Activated T-helper 9 cell treated with anti-CD3 and anti-CD28 coated beads, Interleukin-2, amount 50 U/mL, for 16 hours (primary cell): ENCODE measurements at regions not wholly inside any gene's neighbourhood (a gene's known extent, or its start where the extent isn't known, plus 50 kb on each side); places are given as distances from the start of the nearest gene placed in this dataset.
"Not testable (repeated sequence)": the region's sequence is repeated elsewhere in the genome, so short reads cannot be mapped to it uniquely, and the experiment has no call there.

Experiments
- DNase-seq: peaks from one replicate; pipeline ENCODE4 v3.0.0-alpha.2; 2020; ENCODE audit warnings: low read depth

DNA sequence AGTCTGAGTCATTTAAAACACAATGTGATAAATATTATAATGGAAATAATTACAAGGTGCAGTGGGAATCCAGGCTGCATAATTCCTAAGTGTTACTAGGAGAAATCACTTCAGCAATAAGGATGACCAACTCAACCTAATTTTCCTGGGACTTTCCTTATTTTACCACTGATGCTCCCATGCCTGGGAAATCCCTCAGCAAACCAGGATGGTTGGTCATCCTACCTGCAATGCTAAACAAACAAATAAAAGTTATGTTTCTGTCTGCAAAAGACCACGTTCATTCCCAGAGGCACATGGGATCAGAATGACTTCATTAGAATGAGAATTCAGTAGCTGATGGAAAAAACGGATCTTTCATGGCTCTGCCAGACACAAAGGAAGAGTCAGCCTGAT lies 130.8 kb upstream of the RAP1B start:
- DNase-seq = no peak

DNA sequence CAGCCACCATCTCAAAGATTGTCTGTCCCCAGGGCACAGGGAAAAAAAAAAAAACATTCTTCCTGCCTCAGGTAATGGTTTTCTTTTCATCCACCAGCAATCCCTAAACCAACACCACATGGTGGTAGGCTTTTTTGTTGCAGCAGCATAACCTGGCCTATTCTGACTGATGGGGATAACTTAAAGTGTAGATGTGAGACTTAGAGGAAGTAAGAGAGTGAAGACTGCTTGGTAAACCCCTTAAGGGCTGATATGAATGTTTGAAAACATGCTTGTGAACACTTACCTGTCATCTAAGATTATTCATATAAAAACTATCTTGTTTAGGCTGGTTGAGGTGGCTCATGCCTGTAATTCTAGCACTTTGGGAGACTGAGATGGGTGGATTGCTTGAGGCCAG lies 130.2 kb upstream of the RAP1B start:
- DNase-seq = no peak

DNA sequence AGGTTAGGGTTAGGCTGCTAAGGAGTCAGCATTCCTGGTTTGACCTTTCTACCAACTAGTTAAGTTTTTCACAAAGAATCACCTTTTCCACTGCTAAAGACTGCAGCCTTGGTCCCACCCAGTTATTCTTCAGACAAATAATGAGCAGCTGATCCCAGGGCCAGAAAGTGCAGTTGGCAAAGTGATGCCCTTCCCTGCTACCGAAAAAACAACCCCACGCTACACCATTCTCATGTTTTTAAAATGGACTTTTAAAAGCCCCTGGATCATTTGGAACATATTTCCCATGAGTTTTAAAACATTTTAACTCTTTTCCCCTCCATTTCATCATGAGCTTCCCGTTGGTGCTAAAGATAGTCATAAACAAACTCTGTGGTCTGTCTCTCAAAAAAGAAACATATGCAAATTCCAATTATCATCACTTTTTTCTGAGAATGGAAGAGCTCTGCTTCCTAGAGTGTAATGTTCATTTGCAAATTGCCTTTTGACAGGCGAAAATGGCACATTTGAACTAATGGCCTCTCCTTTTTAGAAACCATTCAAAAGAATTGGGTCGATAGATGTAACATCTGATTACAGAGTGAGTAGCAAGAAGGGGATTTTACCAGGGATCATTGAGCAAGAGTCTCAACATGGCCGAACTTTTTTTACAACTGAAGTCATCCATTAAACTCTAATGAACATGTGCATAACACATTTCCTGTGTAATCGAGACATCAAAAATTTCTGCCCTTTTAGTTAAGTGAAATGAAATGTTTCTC lies 129.3 kb upstream of the RAP1B start:
- DNase-seq = no peak

DNA sequence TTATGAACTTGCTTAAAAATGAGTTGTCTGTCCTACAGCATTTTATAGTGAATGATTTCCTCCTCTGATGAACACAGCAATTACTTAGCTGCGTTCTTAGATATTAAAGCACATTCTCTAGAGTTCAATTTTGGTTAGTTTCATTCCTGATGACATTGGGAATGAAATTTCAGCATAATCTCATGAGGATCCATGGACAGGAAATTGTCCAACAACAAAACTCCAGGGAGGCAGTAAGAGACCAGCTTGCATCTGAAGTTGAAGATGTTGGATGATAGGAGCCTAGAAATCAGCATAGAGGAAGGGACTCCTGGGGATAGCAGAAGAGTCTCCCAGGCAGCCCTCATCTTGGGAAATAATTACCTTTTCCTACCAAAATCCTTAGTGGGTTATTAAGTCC lies 128.7 kb upstream of the RAP1B start:
- DNase-seq = no peak

DNA sequence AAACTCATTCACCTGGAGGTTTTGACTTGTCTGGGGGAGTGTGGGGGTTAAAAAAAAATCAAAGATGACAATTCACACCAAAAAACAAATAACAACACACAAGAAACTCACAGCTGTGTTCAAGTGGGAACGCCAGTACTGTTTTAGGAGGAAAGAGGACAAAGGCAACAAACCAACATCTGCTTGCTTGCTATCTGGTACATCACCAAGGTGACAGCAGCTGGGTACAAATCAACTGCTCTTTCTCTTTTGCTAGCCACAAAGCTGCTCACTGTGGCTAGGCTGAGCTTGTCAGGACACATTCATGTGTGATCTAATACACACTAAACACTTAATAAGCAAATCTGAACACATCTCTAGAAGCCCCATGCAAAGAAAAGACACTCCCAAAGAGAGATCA lies 128.0 kb upstream of the RAP1B start:
- DNase-seq = no peak

DNA sequence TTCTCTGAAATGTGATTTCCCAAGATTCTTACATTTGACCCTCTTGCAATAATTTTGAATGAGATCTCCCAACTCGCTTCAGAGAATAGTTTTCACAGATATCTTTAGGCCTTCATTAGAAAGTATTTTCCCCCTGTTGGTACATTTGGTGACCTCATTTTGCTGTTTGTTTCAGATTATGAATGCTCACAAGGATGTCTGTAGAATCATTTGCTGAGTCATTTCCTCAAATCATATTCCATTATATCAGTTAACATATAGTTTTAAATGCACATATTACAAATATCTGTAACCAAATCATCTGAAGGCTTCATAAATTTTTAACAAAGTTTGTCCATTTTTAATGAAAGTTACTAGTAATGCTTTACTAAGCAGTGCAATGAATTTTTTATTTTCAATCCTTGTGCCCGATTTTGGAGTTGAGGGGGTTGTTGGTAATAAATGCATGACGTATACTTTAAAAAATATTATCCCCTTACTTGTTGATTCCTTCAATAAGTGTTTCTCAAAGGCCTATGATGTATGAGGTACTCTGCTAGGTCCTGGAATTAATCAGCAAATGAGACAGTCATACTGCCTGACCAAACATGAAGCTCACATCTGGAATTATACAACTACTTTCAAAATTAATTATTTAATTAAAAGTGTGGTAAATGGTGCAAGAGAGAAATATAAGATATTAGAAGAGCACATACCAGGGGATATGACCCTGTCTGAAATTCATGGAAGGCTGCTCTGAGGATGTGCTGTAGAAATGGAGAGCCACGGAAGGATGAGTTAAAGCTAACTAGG lies 126.9 kb upstream of the RAP1B start:
- no peak for DNase-seq

DNA sequence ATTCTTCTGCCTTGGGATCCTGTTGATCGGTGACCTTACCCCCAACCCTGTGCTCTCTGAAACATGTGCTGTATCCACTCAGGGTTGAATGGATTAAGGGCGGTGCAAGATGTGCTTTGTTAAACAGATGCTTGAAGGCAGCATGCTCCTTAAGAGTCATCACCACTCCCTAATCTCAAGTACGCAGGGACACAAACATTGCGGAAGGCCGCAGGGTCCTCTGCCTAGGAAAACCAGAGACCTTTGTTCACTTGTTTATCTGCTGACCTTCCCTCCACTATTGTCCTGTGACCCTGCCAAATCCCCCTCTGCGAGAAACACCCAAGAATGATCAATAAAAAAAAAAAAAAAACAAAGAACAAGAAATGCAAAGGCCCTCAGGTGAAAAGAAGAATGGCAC lies 126.1 kb upstream of the RAP1B start:
- DNase-seq = not testable (repeated sequence)

DNA sequence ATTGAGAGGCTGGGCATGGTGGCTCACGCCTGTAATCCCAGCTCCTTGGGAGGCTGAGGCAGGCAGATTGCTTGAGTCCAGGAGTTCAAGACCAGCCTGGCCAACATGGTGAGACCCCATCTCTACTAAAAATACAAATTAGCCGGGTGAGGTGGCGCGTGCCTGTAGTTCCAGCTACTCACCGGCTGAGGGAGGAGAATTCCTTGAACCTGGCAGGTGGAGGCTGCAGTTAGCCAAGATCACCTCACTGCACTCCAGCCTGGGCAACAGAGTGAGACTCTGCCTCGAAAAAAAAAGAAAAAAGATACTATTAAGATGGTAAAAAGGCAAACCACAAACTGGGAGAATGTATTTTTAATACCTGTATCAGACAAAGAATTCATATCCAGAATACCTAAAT lies 124.2 kb upstream of the RAP1B start:
- not testable (repeated sequence) for DNase-seq

DNA sequence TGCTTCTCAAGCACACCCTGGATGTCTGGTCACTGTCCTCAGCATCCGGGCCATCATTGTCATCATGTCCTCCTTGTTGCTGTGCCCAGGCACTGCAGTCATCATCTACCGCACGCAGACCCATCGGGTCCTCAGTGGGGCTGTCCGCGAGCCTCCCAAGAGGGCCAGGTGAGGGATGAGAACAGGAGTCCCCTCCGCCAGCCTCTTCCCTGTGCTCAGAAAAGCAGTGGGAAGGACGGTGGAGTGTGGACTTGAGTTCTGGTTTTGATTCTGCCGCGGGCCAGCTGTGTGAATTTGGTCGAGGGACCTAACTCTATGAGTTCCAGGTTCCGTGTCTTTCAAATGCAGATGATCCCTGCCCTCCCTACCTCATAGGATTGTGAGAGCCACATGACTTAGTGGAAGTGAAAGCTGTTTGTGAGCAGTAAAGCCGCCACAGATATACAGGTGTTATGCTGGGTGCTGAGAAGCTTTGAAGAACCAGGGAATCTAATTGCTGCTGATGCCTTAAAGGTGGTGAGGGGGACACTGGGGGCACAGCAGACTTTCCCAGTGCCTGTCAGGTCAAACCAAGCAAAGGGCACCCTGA lies 122.9 kb upstream of the RAP1B start:
- DNase-seq = no peak

DNA sequence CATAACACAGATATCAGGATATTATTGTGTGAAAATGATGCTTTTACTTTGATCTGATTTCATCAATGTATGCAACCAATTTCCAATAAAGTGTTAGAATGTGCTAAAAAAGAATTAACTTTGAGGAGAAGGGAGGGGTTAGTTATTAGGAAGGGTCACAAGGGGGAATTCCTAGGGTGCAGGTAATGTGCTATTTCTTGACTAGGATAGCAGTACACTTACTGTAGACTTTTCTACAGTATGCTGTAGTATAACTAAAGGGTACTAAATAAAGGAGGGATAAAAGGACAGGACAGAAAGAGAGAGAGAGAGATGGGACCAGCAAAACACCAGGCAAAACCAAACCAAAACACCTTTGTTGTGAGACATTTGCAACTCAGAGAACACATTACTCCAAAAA lies 121.4 kb upstream of the RAP1B start:
- no peak for DNase-seq

DNA sequence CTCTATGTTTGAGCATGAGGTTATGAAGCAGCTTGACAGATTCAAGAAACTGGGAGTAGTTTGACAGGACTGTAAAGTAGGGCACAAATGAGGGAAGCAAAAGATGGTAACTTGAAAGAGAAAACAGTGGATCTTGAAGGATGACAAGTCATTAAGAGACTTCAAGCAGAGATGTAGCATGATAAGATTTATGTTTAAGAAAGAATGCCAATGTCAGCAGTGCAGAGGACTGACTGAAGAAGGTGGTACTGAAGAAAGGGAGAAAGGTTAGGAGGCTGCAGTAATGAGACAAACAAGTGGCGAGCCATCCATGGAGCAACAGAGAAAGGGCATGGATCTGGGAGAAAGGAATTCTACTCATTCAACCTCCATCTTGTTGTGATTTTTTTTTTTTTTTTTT lies 120.2 kb upstream of the RAP1B start:
- no peak for DNase-seq

DNA sequence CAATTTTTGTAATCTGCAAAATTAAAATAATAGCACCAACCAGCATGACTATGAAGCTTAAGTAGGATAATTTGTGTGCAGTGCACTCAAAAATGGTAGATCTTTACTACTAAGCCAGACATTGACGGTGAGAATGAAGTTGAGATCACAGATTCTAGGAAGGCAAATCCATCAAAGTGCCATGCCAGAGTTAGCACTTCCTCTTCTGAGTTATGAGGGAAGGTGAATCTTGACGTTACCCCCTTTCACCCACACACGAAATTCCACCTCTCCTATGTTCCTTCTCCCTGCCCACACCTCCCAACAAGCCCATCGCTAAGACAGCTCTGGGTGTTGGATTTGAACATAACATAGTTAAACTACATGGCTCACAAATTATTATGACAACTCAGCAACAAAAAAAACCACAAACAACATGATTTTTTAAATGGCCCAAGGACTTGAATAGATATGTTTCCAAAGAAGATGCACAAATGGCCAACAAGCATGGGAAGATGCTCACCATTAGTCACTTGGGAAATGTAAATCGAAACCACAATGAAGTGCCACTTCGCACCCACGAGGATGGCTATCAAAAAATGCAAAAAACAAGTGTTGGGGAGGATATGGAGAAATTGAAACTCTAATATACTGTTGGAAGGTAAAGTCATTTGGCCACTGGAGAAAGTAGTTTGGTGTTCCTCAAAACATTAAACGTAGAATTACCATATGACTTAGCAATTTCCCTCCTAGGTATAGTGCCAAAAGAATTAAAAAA lies 119.3 kb upstream of the RAP1B start:
- DNase-seq = no peak

DNA sequence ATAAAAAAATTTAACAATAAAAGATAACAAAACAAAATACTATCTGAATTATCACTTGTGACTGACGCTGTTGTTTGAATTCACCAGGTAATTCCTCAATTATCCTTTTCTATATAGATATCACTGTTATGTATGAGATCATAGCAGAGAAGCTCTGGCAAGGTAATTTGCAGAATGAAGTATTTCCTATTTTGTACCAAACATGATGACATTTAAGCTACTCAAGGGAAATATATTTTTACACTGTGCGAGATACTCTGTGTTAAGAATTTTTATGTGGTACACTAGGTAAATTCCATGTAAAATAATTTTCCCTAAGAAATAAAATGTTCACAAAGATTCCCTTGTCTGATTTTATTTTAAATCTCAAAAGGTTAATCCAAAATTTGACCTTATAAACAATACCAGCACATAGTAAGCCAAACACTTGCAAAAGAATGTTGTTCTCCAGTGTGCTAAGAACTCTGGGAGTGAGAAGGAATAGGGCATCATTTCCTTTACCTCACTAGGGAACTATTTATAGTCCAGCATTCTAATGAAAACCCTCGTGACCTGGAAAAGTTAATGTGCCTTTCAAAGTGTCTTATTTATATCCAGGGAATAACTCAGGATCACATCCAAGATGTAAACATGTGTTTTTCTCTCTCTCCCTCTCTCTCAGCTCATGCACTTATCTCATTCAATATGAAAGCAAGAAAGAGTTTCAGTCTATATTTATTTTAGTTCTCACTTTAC lies 115.2 kb upstream of the RAP1B start:
- no peak for DNase-seq

DNA sequence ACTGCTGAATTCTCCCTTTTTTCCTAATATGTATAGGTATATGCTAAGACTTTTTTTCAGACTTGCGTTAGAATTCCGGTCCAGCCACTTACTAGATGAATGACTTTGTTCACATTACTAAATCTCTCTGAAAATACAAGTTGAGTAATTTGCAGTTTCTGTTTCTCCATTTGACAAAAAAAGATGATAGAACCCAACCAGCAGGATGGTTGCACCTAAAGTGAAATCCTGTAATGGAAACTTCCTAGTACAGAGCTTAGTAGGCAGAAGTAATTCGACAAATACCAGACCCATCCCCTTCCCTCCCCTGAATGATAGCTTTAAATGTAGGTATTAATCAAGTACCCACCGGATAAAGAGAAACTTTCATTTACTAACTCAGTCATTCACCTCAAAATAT lies 113.6 kb upstream of the RAP1B start:
- no peak for DNase-seq

DNA sequence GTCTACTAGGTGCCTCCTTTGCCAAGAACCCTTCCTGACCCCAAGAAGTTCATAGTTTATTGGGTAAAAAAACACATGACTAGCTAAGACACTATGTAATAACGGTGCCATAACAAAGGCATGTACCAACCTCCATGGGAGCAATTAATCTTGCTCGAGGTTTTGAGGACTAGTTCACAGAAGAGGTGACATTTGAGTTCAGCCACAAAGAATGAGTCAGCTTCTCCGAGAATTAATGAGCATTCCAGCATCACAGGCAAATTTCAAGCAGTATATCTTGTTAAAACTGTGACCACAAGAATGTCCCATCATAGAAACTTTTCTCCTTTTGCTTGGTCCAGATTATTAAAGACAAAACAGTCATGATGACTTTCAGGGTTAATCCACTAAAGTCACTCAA lies 113.0 kb upstream of the RAP1B start:
- DNase-seq = no peak

DNA sequence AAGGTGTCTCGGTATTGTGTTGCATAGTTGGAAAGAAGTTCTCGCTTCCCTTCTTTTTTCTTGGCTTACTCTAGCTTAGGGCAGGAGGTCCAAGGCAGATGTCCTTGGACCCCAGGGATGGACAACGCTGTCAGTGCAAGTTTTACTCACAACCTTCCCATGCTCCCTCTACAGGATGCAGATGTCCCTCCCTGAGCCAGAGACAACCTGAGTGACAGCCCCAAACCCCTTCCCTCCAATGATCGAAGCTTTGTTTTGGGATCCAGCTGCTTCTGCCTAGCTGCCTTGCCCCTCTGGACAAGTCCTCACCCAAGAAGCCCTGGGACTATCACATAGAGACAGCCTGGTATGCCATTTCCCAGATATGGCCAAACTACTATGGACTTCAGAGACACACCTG lies 112.0 kb upstream of the RAP1B start:
- DNase-seq = no peak

DNA sequence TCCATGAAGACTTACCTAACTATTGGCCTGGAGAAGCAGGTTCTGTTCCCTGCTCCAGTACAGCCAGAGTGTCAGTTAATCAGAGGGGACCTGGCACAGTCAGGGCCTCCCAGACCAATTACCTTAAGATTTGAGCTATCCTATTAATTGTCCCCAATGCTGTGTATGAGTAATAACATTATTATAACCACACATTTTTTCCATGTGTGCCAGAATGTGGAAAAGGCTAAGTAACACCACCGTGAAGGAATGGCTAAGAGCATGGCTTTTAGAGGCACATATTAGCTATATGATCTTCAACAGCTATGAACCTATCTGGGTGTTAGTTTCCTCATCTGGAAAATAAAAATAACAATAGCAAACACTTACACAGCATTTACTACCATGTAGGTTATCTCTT lies 111.1 kb upstream of the RAP1B start:
- DNase-seq = no peak

DNA sequence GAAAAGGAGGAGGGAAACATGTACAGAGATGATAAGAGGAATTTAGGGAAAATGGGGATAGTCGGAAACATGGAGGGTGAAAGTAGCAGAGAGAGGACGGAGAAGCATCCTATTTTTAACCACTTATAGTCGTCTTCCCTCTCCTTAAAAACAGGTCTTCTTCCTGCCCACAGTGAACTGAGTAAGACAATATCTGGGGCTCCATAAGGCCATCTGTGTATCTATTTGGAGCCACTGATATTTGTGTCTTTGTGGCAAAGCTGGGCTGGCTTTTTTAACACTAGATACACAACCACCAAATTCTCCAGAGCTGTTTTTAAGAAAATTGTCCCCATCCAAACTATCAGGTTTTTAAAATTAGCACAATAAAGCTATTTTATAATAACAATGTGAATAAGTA lies 109.5 kb upstream of the RAP1B start:
- no peak for DNase-seq

DNA sequence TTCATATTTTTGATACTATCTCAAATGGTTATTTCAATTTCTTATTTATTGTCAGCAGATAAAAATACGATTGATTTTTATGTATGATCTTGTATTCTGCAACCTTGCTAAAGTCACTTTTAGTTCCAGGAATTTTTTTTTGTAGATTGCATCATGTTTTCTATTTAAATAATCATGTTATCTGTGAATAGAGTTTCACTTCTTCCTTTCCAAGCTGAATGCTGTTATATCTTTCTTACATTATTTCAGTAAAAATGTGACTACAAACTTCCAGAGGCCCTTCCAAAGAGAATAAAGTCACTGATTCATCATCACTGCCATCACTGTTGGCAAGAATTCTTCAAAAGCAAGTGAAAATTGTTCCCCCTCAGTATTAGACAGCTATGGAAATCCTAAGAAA lies 104.7 kb upstream of the RAP1B start:
- DNase-seq = no peak

DNA sequence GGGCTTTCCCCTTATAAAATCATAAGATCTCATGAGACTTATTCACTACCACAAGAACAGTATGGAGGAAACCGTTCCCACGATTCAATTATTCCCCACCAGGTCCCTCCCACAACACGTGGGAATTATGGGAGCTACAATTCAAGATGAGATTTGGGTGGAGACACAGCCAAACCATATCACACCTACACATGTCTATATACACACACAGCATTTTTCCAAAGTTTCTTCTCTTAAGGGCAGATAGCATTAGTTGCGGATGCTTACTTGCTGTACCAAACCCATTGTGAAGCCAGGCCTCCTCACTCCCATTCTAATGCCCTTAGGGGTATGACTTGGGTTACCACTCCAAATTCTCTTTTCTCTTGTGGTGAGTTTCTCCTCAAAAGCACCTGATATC lies 104.1 kb upstream of the RAP1B start:
- DNase-seq = no peak

DNA sequence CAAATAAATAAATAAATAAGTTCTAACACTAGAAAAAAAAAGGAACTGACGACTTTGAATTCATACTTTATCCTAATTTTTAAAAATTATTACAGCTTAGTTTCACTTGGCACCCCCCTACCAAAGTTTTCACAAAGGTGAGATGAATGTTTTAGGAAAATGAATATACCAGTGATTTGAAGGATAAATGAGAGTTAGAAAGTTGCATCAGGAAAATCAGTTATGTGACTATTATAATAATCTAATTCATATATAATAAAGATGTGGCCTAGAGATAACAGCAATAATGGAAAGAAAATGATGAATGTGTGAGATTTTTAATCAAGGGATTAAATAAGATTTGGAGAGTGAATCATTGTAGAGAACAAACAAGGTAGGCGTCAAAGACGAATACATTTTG lies 103.0 kb upstream of the RAP1B start:
- no peak for DNase-seq

DNA sequence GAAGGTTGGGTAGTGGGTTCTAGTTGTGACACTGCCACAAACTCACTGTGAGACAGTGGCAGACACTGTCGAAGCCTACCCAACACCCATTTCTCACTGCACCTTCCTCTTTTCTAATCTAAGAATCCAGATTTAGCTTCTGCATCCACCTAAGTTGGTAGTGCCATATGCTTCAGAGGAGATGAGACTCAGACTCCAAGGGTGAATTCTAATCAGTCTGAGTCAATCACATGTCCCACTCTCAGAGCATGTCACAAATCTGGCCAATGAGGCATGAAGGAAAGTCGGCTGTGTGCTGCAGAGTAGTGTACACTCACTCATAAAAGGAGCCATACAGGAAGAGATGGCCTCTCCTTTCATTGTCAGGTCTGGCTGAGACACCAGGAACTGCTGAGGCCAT lies 102.1 kb upstream of the RAP1B start:
- DNase-seq = no peak
